Fibroblast of the conjunctiva (primary cell): ENCODE measurements at regions not wholly inside any gene's neighbourhood (a gene's known extent, or its start where the extent isn't known, plus 50 kb on each side); places are given as distances from the start of the nearest gene placed in this dataset.
"Not testable (repeated sequence)": the region's sequence is repeated elsewhere in the genome, so short reads cannot be mapped to it uniquely, and the experiment has no call there.

Experiments
- DNase-seq: peaks from one replicate; pipeline ENCODE4 v3.0.0-alpha.2; 2010; ENCODE audit warnings: low read depth

GRCh38 chr2:184449760-184450159 lies 148.6 kb upstream of the ZNF804A start:
- no peak for DNase-seq

- DNase-seq, result no peak
Observed at GRCh38 chr2:184452907-184453306, 145.4 kb upstream of the ZNF804A start.

GRCh38 chr2:184455624-184456023 lies 142.7 kb upstream of the ZNF804A start:
- DNase-seq, result no peak

- DNase-seq, result not testable (repeated sequence)
Observed at GRCh38 chr2:184456693-184457092, 141.6 kb upstream of the ZNF804A start.

- no peak for DNase-seq
Observed at GRCh38 chr2:184463102-184463865, 135.0 kb upstream of the ZNF804A start.

- no peak for DNase-seq
Observed at GRCh38 chr2:184463866-184464248, 134.5 kb upstream of the ZNF804A start.

- no peak for DNase-seq
Observed at GRCh38 chr2:184468826-184469225, 129.5 kb upstream of the ZNF804A start.

GRCh38 chr2:184472481-184472880 lies 125.8 kb upstream of the ZNF804A start:
- DNase-seq, result no peak

GRCh38 chr2:184481865-184482264 lies 116.5 kb upstream of the ZNF804A start:
- no peak for DNase-seq

GRCh38 chr2:184498936-184499335 lies 99.4 kb upstream of the ZNF804A start:
- DNase-seq, result no peak

GRCh38 chr2:184504252-184504651 lies 94.1 kb upstream of the ZNF804A start:
- no peak for DNase-seq

- DNase-seq, result no peak
Observed at GRCh38 chr2:184507254-184507653, 91.1 kb upstream of the ZNF804A start.

GRCh38 chr2:184517402-184517801 lies 80.9 kb upstream of the ZNF804A start:
- DNase-seq, result no peak

- no peak for DNase-seq
Observed at GRCh38 chr2:184520441-184520840, 77.9 kb upstream of the ZNF804A start.

- no peak for DNase-seq
Observed at GRCh38 chr2:184523732-184524131, 74.6 kb upstream of the ZNF804A start.

- no peak for DNase-seq
Observed at GRCh38 chr2:184524551-184525382, 73.6 kb upstream of the ZNF804A start.

GRCh38 chr2:184527058-184527457 lies 71.3 kb upstream of the ZNF804A start:
- DNase-seq, result no peak

GRCh38 chr2:184528119-184528518 lies 70.2 kb upstream of the ZNF804A start:
- DNase-seq, result no peak

GRCh38 chr2:184530239-184530638 lies 68.1 kb upstream of the ZNF804A start:
- no peak for DNase-seq

- DNase-seq, result no peak
Observed at GRCh38 chr2:184530959-184531358, 67.4 kb upstream of the ZNF804A start.

GRCh38 chr2:184532551-184532950 lies 65.8 kb upstream of the ZNF804A start:
- DNase-seq, result no peak

GRCh38 chr2:184534986-184535385 lies 63.3 kb upstream of the ZNF804A start:
- DNase-seq, result no peak

GRCh38 chr2:184540246-184540789 lies 58.0 kb upstream of the ZNF804A start:
- no peak for DNase-seq
